CD4-positive, alpha-beta T cell treated with Interleukin-6 at 100 ng/mL for 8 hours (primary cell): ENCODE measurements at regions not wholly inside any gene's neighbourhood (a gene's known extent, or its start where the extent isn't known, plus 50 kb on each side); places are given as distances from the start of the nearest gene placed in this dataset.

Source experiments
- DNase-seq: peaks from one replicate; pipeline ENCODE4 v3.0.0-alpha.2; 2020; ENCODE audit warnings: mixed read lengths, low spot score

GRCh38 chr1:207971331-207972219, 60.6 kb upstream of the CD34 start:
- no peak for DNase-seq

DNA sequence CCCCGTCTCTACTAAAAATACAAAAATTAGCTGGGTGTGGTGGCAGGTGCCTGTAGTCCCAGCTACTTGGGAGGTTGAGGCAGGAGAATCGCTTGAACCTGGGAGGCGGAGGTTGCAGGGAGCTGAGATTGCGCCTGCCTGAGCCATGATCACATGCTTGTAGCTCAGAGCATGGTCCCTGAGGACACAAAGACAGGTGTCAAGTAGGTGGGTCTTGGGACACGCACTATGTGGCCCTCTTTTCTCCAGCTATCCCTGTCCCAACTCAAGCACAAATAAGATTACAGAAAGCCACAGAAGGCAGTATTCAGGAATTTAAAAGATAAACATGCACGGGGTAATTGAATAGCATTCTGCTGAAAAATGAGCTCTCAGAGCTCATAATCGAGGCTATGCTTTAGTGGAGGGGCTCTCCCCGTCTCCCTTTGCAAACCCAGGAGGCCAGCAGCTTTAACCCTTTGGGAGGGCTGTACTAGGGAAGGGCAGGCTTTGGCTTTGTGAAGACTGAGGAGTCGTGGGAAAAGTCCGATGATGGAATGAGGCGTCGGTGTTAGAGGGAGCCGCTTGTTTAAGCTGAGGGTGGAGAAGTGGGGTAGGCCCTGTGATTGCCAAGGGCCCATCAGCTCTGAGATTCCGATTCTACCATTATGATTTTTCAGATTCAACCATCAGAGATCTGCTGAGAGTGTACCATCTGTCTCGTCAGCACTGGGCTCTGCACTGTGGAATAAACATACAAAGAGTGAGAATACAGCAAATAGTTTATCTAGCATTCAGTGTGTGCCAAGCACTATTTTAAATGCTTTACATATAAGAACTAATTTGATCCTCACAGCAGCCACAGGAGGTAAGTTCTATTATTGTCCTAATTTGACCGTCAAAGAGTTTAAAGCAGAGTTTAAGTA, 59.7 kb upstream of the CD34 start:
- DNase-seq, result no peak

DNA sequence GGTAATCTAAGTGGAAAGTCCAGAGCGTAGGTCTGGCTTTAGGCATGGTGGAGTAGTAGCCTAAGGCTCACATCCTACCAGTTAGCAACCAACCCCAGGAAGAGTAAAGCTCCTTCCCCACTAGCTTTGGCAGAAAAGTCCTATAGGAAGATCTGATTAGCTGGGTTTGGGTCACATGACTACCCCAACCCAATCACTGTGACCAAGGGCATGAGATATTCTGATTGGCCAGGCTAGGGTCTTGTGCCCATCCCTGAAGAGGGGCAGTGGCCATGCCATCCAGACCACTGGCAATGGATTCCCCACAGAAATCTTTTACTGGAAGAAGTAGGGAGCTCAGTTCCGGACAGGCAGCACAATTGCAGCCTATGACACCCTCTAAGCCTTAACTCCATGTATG, 58.6 kb upstream of the CD34 start:
- no peak for DNase-seq

- DNase-seq, result no peak
Observed at GRCh38 chr1:207968521-207969009, 57.6 kb upstream of the CD34 start.

DNA sequence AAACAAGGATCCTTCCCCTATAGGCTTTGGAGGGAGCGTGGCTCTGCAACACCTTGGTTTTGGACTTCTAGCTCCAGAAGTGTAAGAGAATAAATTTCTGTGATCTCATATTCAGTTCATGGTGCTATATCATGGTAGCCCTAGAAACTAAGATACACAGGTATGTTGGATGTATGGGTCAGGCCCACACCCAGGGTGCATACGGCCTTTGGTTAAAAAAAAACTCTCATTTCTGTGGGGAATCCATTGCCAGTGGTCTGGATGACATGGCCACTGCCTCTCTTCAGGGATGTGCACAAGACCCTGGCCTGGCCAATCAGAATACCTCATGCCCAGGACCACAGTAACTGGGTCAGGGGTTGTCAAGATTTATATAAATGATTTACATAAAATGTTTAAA, 56.8 kb upstream of the CD34 start:
- no peak for DNase-seq

DNA sequence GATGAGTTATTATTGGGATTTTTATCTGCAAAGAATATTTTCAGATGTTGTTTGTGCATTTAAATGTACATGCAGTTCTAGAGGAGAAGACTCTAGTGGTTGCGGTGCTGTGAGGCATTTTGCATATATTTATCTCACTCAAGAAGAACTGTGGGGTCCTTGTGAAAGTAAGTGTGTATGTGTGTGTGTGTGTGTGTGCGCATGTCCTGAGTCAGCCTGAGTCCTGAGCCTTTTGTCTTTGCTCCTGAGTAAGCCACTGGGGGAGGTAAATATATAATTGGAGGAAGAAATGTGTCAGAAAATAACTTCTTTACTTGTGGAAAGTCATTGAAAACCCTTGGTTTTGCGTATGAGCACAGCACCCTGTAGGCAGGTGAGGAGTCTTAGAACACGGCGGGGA, 55.6 kb upstream of the CD34 start:
- DNase-seq, result no peak

DNA sequence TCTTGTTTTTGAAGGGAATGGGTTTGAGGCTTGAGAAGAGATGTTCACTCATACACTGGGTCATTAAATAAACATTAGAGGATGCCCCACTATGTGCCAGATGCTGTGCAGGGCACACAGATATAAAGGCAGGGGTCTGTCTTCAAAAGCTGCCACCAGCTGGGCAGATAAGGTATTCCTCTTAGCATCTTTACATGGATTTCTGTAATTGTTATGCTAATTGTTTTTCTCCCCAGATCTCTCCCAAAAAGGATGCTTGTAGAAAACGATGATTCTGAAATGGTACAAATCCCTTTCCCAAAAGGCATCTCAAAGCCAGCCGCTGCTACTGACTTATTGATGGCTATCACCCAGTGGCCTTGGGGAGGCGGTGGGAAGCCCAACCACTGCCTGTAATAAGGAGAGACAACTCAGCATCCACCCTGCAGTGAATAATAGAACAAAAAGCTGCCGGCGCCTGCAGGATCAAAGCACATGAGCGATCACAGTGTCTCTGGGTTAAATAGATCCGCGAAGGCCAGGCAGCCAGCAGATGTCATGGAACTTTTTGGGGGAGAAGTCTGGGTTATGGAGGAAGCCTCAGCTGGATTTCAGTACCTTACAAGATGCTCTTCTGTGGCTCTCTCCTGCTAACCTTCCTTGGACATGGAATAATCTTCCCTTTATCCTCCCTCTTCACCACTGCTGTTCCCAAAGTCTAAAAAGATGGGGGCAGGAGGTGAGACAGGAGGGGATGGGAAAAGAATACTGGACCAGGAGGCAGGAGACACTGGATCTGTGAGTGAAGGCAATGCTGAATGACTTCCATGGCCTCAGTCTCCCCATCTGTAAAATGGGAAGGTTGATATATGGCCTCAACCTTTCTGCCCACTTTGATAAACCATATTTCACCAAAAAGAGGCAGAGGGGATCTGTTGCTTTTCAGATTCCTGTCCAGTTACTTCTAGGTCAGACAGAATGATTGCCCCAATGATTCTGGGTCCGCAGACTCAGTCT, 54.8 kb upstream of the CD34 start:
- DNase-seq, result no peak

DNA sequence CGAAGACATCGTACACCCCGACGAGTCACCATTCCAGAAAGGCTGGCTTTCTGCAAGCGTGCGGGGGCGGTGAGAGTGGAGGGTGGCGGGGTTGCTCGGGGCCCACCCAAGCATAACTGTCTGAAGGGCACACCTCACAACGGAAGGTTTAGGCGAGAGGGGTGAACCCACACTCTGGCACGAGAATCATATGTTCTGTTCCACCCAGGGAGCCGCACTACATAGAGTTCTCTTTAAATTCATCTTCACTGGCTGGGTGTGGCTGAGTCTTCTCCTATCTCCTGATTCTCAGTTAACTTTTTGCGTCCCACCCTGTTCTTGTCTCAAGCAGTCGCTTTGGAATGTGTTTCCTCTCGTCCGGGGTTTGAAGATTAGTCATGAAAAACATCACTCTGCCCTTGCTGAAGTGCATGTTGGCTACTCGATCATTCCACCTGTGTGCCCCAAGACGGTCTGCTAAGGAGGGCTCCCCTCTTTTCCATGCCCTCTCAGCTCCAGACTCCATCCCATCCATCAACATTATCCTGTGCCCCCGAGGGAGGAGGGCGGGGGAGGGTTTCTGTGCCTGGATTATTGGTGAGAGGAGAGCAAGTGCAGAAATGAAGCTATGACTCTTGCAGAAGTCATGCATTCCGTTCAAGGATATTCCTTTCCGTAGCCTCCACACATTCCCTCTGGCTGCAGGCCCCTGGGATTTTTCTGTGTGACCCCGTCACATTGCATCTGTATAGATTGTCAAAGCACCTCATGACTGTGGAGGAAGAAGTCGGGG, 53.5 kb upstream of the CD34 start:
- no peak for DNase-seq

DNA sequence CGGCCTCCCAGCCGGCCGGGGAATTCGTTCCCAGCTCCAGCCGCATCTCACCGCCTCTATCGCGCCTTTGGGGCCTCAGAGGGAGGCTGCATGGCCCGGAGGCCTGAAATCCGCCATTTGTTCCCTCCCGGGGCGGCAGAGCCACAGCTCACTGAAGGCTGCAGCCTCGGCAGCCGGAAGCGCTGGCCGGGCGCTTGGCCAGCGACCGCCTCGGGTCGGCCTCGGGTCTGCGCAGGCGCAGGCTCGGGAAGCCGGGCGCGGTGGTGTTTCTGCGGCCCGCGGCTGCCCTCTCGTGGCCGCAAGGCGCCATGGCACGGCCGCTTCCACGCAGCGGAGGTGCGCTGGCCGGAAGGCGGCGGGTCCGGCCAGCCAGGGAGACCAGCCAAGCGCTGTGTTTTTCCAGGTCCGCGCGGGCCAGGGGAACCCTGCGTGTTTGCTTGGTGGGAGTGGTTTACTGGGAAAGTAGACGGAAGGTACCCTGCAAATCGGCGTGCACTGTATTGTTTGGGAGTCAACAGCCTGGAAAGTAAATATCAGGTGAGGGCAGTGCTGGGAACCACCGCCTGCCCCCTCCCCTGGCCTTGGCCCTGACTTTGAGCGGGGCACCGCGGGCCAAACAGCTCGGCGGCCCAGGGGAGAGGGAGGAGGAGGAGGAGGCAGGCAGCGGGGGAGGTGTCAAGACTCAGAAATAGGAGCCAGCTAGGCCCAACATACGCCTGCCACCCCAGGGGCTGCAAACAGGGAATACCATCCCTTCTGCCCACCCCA, 52.7 kb upstream of the CD34 start:
- peak; percentile 81 for DNase-seq

DNA sequence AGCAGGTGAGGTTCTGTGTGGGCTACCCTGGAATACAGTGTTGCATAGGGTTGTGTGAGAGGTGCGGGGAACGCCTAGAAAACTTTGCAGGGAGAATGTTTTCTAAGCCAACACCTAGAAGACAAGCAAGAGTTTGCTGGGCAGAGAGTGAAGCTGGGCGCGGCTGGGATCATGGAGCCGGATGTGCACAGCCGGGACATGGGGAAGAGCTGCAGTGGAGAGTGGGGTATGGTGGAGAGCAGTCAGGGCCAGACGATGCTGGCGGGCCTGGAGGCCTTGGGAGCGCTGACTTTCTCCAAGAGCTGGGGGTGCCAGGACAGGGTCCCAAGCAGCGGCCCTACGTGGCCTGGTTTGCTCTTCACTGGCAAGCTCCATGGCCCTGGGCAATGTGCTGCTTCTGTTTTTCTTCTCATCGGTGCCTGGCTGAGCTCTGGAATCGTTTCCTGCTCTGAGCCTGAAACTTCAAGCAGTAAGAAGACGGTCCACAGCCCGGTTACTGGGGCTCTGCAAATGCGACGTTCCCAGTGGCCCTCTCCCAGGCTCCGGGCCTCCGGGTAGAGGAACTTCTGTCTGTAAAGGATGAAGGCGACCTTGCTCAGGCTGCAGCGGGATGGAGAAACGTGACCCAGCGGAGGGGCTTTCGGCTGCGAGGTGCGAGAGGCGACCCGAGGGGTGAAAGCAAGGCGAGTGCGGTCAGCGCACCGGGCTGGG, 51.9 kb upstream of the CD34 start:
- DNase-seq, result no peak
